ENCODE measurements at regions not wholly inside any gene's neighbourhood (a gene's known extent, or its start where the extent isn't known, plus 50 kb on each side); places are given as distances from the start of the nearest gene placed in this dataset.

GRCh38 chr1:30100524-30100862 lies 622.9 kb downstream of the MATN1 start:
- no peak for TF ChIP-seq CTCF (IDR thresholded peaks at IDR 0.05; ENCODE audit: low read depth, low read length)
- no peak for TF ChIP-seq POLR2A (IDR thresholded peaks at IDR 0.05; ENCODE audit: extremely low read depth, insufficient read length)
- no peak for TF ChIP-seq MAX (IDR thresholded peaks at IDR 0.05; ENCODE audit: low read depth, low read length)
- TF ChIP-seq MYC (IDR thresholded peaks at IDR 0.05; ENCODE audit: low read depth, low read length), result no peak

Measured in NB4 (cell line).